ENCODE measurements at regions not wholly inside any gene's neighbourhood (a gene's known extent, or its start where the extent isn't known, plus 50 kb on each side); places are given as distances from the start of the nearest gene placed in this dataset.
A peak's percentile ranks its signal among the peaks of the same experiment; 100 is the strongest.

DNA sequence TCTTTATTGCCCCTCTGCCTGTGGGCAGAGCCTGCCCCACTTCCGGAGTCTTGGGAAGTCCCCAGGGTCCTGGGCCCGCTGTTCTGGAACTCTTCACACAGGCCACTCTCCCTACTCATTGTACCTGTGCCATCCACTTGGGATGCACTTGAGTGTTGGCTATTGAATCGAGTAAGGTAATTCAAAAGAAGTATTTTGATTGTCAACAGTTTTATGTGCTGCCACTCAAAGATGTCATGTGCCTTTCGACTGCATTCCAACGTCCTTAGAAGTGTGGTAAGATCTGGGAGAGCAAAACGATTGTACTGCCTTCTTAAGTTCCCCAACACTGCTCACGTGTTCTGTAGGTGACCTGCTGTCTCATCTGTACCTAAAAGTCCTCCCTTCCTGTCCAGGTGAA is 77.0 kb upstream of the SMIM21 start:
- no peak for DNase-seq (ENCODE audit: low read depth)

DNA sequence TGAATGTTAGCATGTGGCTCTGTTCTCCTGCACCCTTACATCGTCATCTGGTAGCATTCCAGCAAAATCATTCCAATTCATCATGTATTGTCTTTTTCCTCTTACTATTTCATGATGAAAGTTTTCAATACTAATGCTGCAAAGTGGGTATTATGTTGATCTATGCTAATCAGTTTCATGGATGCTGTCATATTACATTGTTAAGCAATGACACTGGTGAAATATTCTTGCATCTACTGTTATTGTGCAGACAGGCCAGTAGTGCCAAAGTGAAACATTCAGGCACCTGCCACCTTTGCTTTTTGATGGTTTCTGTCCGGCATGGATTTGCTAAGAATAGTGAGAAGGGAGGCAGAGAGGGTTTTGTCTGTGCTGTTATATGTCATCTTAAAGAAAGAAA is 76.1 kb upstream of the SMIM21 start:
- no peak for DNase-seq (ENCODE audit: low read depth)

DNA sequence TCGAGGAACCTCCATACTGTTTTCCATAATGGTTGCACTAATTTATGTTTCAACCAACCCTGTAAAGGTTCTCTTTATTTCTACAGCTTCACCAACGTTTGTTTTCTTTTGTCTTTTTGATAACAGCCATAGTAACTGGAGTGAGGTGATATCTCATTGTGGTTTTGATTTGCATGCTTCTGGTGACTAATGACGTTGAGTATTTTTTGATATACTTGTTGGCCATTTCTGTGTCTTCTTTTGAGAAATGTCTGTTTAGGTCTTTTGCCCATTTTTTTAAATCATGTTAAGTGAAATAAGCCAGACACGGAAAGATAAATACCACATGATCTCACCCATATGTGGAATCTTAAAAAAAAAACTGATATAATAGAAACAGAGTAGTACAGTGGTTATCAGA is 74.8 kb upstream of the SMIM21 start:
- DNase-seq (ENCODE audit: low read depth), result no peak

DNA sequence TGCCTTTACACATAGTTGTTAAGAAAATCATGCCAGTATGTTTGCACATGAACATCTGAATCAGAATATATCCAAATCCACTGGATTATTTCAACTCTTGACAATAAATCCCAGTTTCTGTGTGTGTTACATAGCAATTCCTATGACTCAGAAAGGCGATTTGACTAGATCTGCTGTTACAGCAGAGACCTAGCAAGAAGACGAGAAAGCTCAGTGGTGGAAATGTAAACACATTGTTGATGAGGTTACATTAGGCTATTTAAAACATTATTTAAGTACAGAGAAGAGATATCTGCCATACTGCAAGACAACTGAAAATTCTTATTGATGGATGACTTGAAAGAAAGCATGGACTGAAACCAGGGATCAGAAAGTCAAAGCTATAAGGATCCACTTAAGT is 73.0 kb upstream of the SMIM21 start:
- DNase-seq (ENCODE audit: low read depth), result no peak

DNA sequence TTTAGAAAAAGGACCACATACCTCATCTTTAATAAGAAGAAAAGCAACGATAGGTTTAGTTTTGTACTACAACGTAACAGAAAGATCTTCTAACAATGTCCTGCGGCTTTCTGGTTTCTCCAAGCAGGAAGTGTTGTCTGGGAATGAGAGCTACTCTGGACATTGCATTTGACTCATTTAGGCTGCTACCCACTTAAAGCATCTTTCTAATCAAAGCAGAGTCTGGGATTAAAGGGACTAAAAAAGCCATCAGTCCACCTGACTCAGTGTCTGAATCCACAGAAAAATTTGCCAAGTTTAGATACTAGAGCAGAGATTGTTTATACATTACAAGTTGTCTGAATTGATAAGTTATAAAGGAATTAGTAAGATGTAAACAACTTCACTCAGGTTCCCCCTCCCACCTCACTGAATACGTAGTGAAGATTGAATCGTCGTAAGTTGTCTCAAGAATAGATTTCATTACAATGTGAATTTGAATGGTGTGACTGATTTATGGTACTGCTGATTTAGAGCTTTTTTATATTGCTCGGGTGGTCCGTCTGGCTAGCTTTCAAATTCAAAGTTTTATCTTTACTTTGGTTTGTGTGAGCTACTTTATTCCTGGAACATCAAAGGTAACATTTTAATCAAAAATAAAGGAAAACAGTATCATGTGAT is 70.2 kb upstream of the SMIM21 start:
- DNase-seq (ENCODE audit: low read depth), result no peak

DNA sequence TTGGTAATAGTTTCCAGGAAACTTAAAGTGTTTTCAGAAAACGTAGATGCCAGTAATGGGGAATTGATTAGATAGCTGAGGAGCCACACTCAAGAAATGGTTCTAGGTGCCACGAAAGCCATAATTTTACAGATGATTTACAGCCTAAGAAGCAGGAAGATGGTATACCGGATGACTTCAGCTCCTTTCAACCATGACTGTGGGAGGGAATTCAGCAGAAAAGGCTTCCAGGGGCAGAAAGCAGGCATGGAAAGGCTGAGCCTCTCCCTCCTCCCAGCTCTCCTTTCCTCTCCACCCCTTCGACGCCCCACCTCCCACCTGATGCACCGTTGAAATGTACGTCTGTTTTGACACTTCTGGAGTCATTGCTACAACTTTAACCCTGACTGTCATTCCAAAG is 68.6 kb upstream of the SMIM21 start:
- no peak for DNase-seq (ENCODE audit: low read depth)

DNA sequence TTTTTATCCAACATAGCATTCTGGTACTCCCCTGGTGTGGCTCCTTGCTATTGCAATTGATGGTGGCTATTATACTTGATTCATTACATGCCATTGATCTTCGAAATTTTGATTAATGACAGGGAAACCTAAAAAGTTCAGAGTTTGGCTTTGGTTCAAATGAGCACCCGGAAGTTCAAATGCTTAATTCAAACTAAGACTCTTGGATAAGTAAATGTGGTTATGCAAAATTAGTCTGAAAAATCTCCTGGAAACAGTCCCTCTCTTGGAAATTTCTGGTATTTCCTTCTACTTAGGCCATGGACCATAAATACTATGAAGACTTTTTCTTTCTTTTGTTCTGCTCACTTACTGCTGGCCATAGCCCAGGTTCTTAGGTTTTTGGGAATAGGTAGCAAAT is 65.3 kb upstream of the SMIM21 start:
- DNase-seq (ENCODE audit: low read depth), result no peak

DNA sequence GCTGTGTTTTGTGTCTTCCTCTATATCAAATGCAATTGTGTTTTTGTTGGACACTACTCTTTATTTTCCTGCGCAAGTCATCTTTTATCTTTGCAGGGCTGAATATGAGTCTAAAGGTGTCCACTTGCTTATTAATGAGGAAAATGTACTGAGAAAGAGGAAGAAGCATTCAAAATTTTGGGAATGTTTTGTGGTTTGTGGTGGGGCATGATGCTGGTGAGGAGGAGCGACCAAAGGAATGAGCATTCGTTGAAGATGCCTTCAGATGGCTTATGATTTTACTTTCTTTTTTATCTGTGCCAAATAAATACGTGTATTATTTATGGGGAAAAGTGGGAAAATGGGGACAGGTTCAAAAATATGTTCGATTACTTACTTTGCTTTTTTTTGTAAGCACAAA is 63.9 kb upstream of the SMIM21 start:
- DNase-seq (ENCODE audit: low read depth), result peak; percentile 37

DNA sequence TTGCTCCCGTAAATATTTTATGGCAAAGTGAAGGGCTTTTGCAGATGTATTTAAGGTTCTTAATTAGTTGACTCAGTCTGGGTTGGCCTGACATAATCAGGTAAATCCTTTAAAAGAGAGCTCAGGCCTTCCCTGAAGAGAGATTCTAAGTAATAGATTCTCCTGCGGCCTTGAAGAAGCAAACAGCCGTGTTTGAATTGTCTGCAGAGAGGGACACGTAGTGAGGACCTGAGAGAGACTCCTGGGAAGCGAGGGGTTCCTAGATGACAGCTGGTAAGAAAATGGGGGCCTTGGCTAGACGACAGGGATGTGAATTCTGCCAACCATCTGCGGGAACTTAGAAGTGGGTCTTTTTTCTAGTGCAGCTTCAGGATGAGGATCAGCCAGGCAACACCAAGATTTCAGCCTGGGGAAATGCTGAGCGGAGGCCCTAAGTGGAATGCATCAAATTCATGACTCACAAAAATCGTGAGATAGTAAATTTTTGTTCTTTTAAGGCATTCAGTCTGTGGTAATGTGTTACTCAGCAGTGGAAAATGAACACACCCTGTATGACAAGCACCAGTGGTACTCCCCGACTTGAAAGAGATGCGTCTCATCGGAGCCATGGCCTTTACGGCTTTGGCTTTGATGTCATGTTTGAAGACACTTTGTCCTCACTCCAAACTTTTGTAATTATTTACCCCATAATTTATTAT is 62.1 kb upstream of the SMIM21 start:
- DNase-seq (ENCODE audit: low read depth), result peak; percentile 82

DNA sequence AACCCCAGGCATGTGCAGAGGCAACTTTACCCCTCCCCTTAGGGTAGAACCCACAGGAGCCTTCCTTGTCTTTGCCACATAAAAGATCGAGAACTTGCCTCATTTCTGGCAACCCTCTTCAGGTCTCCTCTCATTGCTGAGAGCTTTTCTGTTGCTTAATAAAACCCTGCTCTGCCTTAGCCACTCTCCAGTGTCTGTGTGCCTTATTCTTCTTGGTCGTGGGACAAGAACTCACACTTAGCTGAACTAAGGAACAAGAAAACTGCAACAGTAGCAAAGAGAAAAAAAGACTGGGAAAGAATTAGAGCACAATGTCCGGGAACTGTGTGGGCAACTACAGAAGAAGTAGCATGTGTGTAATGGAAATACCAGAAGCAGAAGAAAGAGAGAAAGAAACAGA is 56.2 kb upstream of the SMIM21 start:
- no peak for DNase-seq (ENCODE audit: low read depth)

DNA sequence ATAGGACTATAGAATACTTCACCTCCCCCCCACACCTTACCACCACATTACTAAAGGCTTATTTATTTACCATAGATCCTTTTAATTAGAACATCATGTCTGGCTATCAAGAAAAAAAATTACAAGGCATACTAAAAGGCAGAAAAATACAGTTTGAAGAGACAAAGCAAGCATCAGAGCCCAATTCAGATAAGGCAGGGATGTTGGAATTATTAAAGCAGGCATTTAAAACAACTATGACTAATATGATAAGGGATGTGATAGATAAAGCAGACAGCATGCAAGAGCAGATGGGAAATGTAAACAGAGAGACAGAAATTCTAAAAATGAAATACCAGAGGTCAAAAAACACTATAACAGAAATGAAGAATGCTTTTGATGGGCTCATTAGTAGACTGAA is 55.4 kb upstream of the SMIM21 start:
- DNase-seq (ENCODE audit: low read depth), result no peak

DNA sequence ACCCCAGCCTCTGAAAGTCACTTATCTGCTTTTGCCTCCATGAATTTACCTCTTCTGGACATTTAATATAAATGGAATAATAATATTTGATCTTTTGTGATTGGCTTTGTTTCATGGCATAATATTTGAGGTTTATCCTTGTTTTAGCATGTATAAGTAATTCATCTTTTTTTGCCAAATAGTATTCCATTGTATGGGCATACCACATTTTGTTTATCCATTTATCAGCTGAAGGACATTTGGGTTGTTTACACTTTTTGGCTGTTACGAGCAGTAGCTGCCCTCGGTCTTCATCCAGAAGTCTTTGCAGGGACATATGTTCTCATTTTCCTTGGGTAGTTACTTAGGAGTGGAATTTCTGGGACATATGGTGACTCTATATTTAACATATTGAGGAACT is 53.0 kb upstream of the SMIM21 start:
- DNase-seq (ENCODE audit: low read depth), result no peak

DNA sequence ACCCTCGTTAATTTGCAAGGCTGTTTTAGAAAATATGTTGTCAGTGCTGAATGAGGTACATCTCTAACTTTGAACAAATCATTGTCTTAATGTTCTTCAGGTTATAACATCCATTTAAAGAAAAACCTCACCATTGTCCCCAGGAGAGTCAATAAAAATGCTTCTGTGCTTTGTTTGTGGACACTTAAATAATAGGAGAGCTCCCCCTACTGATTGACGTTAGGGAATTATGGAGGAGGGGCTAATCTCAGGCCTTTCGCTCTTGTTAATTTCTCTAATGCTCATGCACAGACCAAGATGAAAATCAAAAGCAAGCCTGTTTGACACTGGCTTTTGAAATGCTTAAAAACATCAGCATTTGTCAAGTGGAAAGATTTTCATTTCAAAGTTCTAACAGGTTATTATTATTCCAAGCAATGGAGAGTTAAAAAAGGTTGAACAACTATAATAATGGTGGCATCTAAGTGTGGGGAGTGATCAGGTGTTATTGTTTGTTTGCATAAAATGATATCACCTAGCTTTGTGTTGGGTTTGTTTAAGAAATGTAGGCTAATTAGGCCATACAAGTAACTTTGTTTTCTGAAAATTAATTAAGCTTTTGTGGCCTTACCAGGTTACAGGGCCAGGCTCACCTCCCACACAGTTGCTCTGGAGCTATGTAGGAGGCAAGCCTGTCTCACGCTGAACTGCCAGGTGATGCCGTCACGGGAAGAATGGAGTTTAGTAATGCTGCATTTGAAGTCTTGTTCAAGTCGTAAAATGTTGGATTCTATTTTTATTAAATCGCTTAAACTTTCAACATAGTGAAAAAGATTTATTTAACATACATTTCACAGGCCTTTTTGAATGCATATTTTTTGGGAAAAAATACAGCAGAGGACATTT is 51.7 kb upstream of the SMIM21 start:
- peak; percentile 77 for DNase-seq (ENCODE audit: low read depth)

DNA sequence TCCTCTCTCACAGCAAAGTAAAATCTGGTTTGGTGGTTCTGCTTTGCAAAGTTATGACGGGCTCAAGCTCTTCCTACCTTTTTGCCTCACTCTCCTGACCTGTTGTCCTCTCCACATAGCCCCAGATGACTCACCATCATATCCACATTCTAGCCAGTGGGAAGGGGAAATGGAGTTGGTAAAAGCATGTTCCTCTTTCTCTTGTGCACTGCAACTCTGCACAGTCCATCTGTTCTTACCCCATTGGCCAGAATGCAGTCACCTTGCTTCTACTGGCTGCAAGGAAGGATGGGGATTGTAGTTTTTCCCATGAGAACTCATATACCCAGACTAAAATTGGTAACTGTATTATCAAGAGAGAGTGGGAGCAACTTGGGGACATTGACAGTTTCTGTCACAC is 50.4 kb upstream of the SMIM21 start:
- DNase-seq (ENCODE audit: low read depth), result no peak

All from myocyte (in vitro differentiated cells).